ENCODE measurements at regions not wholly inside any gene's neighbourhood (a gene's known extent, or its start where the extent isn't known, plus 50 kb on each side); places are given as distances from the start of the nearest gene placed in this dataset.

DNA sequence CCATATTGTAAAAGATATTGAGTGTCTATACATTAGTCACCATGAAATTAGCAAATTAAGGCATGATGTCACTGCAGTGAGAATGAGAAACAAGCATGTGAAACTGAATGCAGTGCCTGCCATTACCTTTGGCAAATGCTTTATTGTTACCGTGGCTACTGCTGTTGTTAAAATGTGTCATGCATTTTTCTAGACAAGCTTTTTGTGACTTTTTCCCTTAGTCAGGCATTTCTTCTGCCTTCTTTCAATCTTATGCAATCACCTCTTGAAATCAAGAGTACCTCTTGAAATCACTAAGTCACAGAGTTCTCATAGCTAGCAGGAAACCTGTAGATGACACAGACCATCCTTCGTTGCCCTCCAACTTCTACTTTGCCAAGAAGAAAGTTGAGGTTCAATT, 461.7 kb upstream of the TENM4 start:
- Histone ChIP-seq H3K9me3 (ENCODE audit: low read depth) (no peaks in the 10 kb centered on the region), H3K4me3 (no peak overlapping the region), H3K36me3 (no peaks in the 10 kb centered on the region), H3K4me1 (ENCODE audit: low read depth) (no peaks in the 10 kb centered on the region), H3K27ac (no peak overlapping the region), H3K27me3 (no peaks in the 10 kb centered on the region)
- TF ChIP-seq, protein P1, sequence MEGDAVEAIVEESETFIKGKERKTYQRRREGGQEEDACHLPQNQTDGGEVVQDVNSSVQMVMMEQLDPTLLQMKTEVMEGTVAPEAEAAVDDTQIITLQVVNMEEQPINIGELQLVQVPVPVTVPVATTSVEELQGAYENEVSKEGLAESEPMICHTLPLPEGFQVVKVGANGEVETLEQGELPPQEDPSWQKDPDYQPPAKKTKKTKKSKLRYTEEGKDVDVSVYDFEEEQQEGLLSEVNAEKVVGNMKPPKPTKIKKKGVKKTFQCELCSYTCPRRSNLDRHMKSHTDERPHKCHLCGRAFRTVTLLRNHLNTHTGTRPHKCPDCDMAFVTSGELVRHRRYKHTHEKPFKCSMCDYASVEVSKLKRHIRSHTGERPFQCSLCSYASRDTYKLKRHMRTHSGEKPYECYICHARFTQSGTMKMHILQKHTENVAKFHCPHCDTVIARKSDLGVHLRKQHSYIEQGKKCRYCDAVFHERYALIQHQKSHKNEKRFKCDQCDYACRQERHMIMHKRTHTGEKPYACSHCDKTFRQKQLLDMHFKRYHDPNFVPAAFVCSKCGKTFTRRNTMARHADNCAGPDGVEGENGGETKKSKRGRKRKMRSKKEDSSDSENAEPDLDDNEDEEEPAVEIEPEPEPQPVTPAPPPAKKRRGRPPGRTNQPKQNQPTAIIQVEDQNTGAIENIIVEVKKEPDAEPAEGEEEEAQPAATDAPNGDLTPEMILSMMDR (IDR thresholded peaks at IDR 0.05; ENCODE audit: low read depth, low read length) = no peak
- DNase-seq (ENCODE audit: low read depth in 1 of 2, low spot score in 1 of 2) = no peak

DNA sequence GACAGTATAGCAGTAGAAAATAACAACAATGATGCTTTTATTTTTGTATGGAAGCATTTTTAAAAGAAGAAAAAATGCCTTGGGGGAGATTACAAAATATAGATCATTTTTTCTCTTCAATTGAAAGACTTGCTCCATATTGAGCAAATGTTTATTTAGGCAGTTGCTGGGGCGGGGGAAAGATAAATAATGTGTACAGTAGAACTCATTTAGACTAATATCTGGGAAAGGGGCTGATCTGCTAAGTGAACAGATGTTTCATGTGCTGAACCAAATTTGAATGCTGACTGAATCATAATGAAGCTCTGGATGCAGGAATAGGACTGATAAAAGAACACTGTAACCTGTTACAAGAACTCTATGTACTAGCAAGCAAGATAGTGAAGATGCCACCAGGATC, 457.1 kb upstream of the TENM4 start:
- Histone ChIP-seq H3K27ac (no peak overlapping the region), H3K27me3 (no peaks in the 10 kb centered on the region), H3K4me1 (ENCODE audit: low read depth) (peaks cover 5% of the 10 kb centered on the region), H3K4me3 (no peak overlapping the region), H3K36me3 (no peaks in the 10 kb centered on the region), H3K9me3 (ENCODE audit: low read depth) (no peaks in the 10 kb centered on the region)
- TF ChIP-seq, protein P1 (IDR thresholded peaks at IDR 0.05; ENCODE audit: low read depth, low read length) = no peak
- no peak for DNase-seq (ENCODE audit: low read depth in 1 of 2, low spot score in 1 of 2)

DNA sequence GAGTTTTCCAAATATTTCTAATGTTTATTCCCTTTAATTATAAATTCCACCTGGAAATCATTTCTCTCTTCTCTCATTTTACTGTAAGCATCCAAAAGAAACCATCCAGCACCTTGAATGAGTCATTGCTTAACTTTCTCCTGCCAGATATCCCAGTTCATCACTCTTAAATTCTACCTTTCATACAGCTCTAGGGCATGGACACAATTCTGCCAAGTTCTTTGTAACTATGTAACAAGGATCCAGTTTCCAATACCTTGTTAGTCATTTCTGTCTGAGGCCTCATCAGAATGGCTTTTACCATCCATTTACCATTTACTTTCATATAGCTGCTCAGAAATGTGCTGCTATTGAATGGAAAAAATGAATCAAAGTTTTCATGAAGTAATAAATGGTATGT, 455.4 kb upstream of the TENM4 start:
- no peak for DNase-seq (ENCODE audit: low read depth in 1 of 2, low spot score in 1 of 2)
- Histone ChIP-seq H3K27ac (no peak overlapping the region), H3K9me3 (ENCODE audit: low read depth) (no peaks in the 10 kb centered on the region), H3K4me1 (ENCODE audit: low read depth) (peaks cover 5% of the 10 kb centered on the region), H3K4me3 (no peak overlapping the region), H3K27me3 (no peaks in the 10 kb centered on the region), H3K36me3 (no peaks in the 10 kb centered on the region)
- TF ChIP-seq, protein P1 (IDR thresholded peaks at IDR 0.05; ENCODE audit: low read depth, low read length) = no peak

DNA sequence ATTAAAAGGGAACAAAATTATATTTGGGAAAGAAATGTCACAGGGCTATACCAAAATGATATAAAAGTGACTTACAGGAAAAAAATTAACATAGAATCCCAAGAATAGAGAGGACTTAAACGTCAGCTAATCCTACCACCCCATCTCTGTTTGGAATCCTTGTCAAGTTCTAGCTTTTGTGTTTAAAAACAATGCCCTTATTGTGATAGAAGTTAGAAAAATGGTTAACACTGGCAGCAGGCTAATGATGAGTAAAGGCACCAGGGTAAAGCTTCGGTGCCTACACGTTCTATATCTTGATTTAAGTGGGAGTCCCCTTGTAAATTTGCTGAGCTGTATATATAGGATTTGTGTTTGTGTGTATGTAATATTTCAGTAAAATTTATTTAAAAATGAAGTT, 453.3 kb upstream of the TENM4 start:
- H3K27ac ChIP-seq = no peak overlapping the region
- DNase-seq (ENCODE audit: low read depth in 1 of 2, low spot score in 1 of 2) = no peak
- no peaks in the 10 kb centered on the region for H3K27me3 ChIP-seq
- peaks cover 5% of the 10 kb centered on the region for H3K4me1 ChIP-seq (ENCODE audit: low read depth)
- no peaks in the 10 kb centered on the region for H3K36me3 ChIP-seq
- TF ChIP-seq, protein P1 (IDR thresholded peaks at IDR 0.05; ENCODE audit: low read depth, low read length) = no peak
- H3K9me3 ChIP-seq (ENCODE audit: low read depth) = no peaks in the 10 kb centered on the region
- no peak overlapping the region for H3K4me3 ChIP-seq

DNA sequence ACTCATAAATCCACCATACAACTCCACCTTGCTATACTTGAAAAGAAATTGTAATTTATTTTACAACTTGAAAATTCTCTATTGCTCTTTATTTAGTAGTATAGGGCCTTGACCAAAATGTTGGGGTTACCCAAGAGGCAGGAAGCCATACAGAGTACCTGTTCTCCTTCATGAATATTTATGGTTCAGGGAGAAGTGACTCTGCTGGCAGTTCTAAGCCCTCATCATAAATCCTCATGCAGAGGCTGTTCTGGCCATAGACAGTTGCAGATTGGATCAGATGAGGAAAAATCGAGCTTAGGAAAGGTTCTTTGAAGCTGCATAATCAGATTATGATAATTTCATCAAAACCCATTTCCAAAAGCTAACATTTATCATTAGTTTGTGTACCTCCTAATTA, 449.4 kb upstream of the TENM4 start:
- Histone ChIP-seq H3K9me3 (ENCODE audit: low read depth) (no peaks in the 10 kb centered on the region), H3K4me3 (no peak overlapping the region), H3K4me1 (ENCODE audit: low read depth) (peaks cover 5% of the 10 kb centered on the region), H3K27ac (no peak overlapping the region), H3K36me3 (no peaks in the 10 kb centered on the region), H3K27me3 (no peaks in the 10 kb centered on the region)
- TF ChIP-seq, protein P1 (IDR thresholded peaks at IDR 0.05; ENCODE audit: low read depth, low read length) = no peak
- DNase-seq (ENCODE audit: low read depth in 1 of 2, low spot score in 1 of 2) = no peak

DNA sequence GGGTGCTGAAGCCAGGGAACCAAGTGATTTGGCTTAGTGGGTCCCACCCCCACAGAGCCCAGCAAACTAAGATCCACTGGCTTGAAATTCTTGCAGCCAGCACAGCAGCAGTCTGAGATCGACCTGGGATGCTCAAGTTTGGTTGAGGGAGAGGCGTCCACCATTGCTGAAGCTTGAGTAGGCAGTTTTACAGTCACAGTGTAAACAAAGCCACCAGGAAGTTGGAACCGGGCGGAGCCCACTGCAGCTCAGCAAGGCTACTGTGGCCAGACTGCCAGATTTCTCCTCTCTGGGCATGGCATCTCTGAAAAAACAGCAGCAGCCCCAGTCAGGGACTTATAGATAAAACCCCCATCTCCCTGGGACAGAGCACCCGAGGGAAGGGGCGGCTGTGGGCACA, 424.1 kb upstream of the TENM4 start:
- no peak for DNase-seq (ENCODE audit: low read depth in 1 of 2, low spot score in 1 of 2)
- Histone ChIP-seq H3K4me3 (no peak overlapping the region), H3K36me3 (no peaks in the 10 kb centered on the region), H3K27ac (no peak overlapping the region), H3K4me1 (ENCODE audit: low read depth) (no peaks in the 10 kb centered on the region), H3K9me3 (ENCODE audit: low read depth) (no peaks in the 10 kb centered on the region), H3K27me3 (no peaks in the 10 kb centered on the region)
- TF ChIP-seq, protein P1 (IDR thresholded peaks at IDR 0.05; ENCODE audit: low read depth, low read length) = no peak
